SK-N-SH treated with all-trans-retinoic acid at 6 μM for 48 hours (cell line): ENCODE measurements at regions not wholly inside any gene's neighbourhood (a gene's known extent, or its start where the extent isn't known, plus 50 kb on each side); places are given as distances from the start of the nearest gene placed in this dataset.

Experiments
- ATAC-seq: fragments of 200-7000 bp; cut with Tn5 transposase; 3 replicates; pipeline ENCODE4 v1.9.1; 2020; ENCODE audit warnings: mild to moderate bottlenecking, moderate library complexity
- ARNTL ChIP-seq: fragments of 450-650 bp; formaldehyde crosslinking; IDR thresholded peaks from 2 replicates; pipeline ENCODE4 v1.5.0; 2020; ENCODE audit warnings: low read depth, mild to moderate bottlenecking, moderate library complexity, borderline replicate concordance
- BACH2 ChIP-seq: fragments of 250-450 bp; sonication (Bioruptor Pico); IDR thresholded peaks from 2 replicates; pipeline ENCODE4 v1.9.0; 2021; ENCODE audit warnings: mild to moderate bottlenecking, borderline replicate concordance
- CREB5 ChIP-seq: fragments of 250-450 bp; sonication (Bioruptor Pico); IDR thresholded peaks from 2 replicates; pipeline ENCODE4 v1.5.1; 2020; ENCODE audit warnings: low read depth, mild to moderate bottlenecking, moderate library complexity
- CSDC2 ChIP-seq: fragments of 250-450 bp; sonication (Bioruptor Pico); IDR thresholded peaks from 2 replicates; pipeline ENCODE4 v1.5.0; 2020; ENCODE audit warnings: mild to moderate bottlenecking, moderate library complexity
- CSRNP3 ChIP-seq: fragments of 250-450 bp; sonication (Bioruptor Pico); IDR thresholded peaks from 2 replicates; pipeline ENCODE4 v1.5.1; 2021; ENCODE audit warnings: mild to moderate bottlenecking, moderate library complexity
- ESRRG ChIP-seq: fragments of 250-450 bp; sonication (Bioruptor Pico); IDR thresholded peaks from 2 replicates; pipeline ENCODE4 v1.6.1; 2021; ENCODE audit warnings: mild to moderate bottlenecking
- GLIS3 ChIP-seq: fragments of 250-450 bp; sonication (Bioruptor Pico); IDR thresholded peaks from 2 replicates; pipeline ENCODE4 v1.5.0; 2020; ENCODE audit warnings: mild to moderate bottlenecking, moderate library complexity
- ISL1 ChIP-seq: fragments of 250-450 bp; sonication (Bioruptor Pico); IDR thresholded peaks from 2 replicates; pipeline ENCODE4 v2.1.2; 2022; ENCODE audit warnings: mild to moderate bottlenecking, moderate library complexity
- OSR1 ChIP-seq: fragments of 250-450 bp; sonication (Bioruptor Pico); IDR thresholded peaks from 2 replicates; pipeline ENCODE4 v1.8.0; 2022; ENCODE audit warnings: moderate library complexity, mild to moderate bottlenecking, inconsistent platforms
- POU6F1 ChIP-seq: fragments of 250-450 bp; sonication (Bioruptor Pico); IDR thresholded peaks from 2 replicates; pipeline ENCODE4 v1.8.0; 2021; ENCODE audit warnings: low read depth, mild to moderate bottlenecking, moderate library complexity, borderline replicate concordance
- RARB ChIP-seq: fragments of 250-450 bp; sonication (Bioruptor Pico); IDR thresholded peaks from 2 replicates; pipeline ENCODE4 v1.8.0; 2021; ENCODE audit warnings: mild to moderate bottlenecking, moderate library complexity
- TCF4 ChIP-seq: fragments of 250-450 bp; sonication (Bioruptor Pico); IDR thresholded peaks from 2 replicates; pipeline ENCODE4 v1.8.0; 2021; ENCODE audit warnings: mild to moderate bottlenecking, moderate library complexity, borderline replicate concordance
- TOX ChIP-seq: fragments of 250-450 bp; sonication (Bioruptor Pico); IDR thresholded peaks from 2 replicates; pipeline ENCODE4 v1.8.0; 2021; ENCODE audit warnings: mild to moderate bottlenecking, moderate library complexity, borderline replicate concordance
- ZFP3 ChIP-seq: fragments of 250-450 bp; sonication (Bioruptor Pico); IDR thresholded peaks from 2 replicates; pipeline ENCODE4 v1.5.0; 2020; ENCODE audit warnings: mild to moderate bottlenecking, moderate library complexity
- ZFP30 ChIP-seq: fragments of 450-650 bp; formaldehyde crosslinking; IDR thresholded peaks from 2 replicates; pipeline ENCODE4 v1.5.0; 2022; ENCODE audit warnings: mild to moderate bottlenecking, moderate library complexity
- ZNF565 ChIP-seq: fragments of 450-650 bp; formaldehyde crosslinking; conservative IDR thresholded peaks from 2 replicates; pipeline ENCODE4 v1.5.0; 2020; ENCODE audit warnings: low read depth, mild to moderate bottlenecking, moderate library complexity
- ZNF70 ChIP-seq: fragments of 450-650 bp; formaldehyde crosslinking; IDR thresholded peaks from 2 replicates; pipeline ENCODE4 v1.5.0; 2020; ENCODE audit warnings: mild to moderate bottlenecking, moderate library complexity
- TF ChIP-seq, protein P1 (sequence below): fragments of 250-450 bp; sonication (Bioruptor Pico); IDR thresholded peaks from 2 replicates; pipeline ENCODE4 v1.5.0; 2020; ENCODE audit warnings: mild to moderate bottlenecking, moderate library complexity

- no peak for ATAC-seq
- no peak for TF ChIP-seq OSR1 (CRISPR knock-in tag)
- TF ChIP-seq ZFP3 (CRISPR knock-in tag) = no peak
- TF ChIP-seq RARB (CRISPR knock-in tag) = no peak
- TF ChIP-seq ISL1 (CRISPR knock-in tag) = no peak
- no peak for TF ChIP-seq ZFP30 (CRISPR knock-in tag)
- no peak for TF ChIP-seq POU6F1 (CRISPR knock-in tag)
- no peak for TF ChIP-seq ZNF70 (CRISPR knock-in tag)
- TF ChIP-seq ESRRG = no peak
- no peak for TF ChIP-seq CREB5 (CRISPR knock-in tag)
- no peak for TF ChIP-seq TCF4 (CRISPR knock-in tag)
- TF ChIP-seq, protein P1, sequence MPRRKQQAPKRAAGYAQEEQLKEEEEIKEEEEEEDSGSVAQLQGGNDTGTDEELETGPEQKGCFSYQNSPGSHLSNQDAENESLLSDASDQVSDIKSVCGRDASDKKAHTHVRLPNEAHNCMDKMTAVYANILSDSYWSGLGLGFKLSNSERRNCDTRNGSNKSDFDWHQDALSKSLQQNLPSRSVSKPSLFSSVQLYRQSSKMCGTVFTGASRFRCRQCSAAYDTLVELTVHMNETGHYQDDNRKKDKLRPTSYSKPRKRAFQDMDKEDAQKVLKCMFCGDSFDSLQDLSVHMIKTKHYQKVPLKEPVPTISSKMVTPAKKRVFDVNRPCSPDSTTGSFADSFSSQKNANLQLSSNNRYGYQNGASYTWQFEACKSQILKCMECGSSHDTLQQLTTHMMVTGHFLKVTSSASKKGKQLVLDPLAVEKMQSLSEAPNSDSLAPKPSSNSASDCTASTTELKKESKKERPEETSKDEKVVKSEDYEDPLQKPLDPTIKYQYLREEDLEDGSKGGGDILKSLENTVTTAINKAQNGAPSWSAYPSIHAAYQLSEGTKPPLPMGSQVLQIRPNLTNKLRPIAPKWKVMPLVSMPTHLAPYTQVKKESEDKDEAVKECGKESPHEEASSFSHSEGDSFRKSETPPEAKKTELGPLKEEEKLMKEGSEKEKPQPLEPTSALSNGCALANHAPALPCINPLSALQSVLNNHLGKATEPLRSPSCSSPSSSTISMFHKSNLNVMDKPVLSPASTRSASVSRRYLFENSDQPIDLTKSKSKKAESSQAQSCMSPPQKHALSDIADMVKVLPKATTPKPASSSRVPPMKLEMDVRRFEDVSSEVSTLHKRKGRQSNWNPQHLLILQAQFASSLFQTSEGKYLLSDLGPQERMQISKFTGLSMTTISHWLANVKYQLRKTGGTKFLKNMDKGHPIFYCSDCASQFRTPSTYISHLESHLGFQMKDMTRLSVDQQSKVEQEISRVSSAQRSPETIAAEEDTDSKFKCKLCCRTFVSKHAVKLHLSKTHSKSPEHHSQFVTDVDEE (CRISPR knock-in tag) = no peak
- TF ChIP-seq ZNF565 = no peak
- no peak for TF ChIP-seq CSDC2 (CRISPR knock-in tag)
- no peak for TF ChIP-seq GLIS3 (CRISPR knock-in tag)
- no peak for TF ChIP-seq BACH2 (CRISPR knock-in tag)
- no peak for TF ChIP-seq ARNTL (CRISPR knock-in tag)
- TF ChIP-seq TOX = no peak
- no peak for TF ChIP-seq CSRNP3 (CRISPR knock-in tag)
These were observed 94.9 kb downstream of the ARL6IP6 start for GRCh38 chr2:152813351-152813750.
